ENCODE measurements at regions not wholly inside any gene's neighbourhood (a gene's known extent, or its start where the extent isn't known, plus 50 kb on each side); places are given as distances from the start of the nearest gene placed in this dataset.

DNA sequence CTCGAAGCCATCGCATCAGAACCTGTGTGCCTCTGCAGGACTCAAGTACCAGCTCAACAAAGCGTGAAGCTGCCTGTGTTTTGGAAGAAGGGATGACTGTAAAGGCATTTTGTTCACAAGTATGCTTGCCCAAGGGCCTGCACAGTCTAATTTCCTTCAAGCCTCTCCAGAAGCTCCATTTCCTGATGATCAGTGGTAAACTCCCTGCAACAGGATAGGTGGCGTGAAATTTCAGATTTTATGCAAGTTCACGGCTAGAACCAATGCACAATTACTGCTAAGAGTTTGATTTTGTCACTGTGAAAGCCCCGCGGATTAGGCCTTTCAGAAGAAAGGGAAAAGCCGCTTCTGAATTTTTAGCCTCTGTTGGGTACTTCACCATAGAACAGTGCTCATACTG, 89.2 kb upstream of the TAPT1 start:
- Histone ChIP-seq H3K36me3 (no peaks in the 10 kb centered on the region), H3K4me1 (no peaks in the 10 kb centered on the region), H3K27me3 (no peaks in the 10 kb centered on the region), H3K4me3 (no peak overlapping the region), H3K27ac (no peak overlapping the region), H3K9me3 (no peaks in the 10 kb centered on the region)
- TF ChIP-seq, protein P1, sequence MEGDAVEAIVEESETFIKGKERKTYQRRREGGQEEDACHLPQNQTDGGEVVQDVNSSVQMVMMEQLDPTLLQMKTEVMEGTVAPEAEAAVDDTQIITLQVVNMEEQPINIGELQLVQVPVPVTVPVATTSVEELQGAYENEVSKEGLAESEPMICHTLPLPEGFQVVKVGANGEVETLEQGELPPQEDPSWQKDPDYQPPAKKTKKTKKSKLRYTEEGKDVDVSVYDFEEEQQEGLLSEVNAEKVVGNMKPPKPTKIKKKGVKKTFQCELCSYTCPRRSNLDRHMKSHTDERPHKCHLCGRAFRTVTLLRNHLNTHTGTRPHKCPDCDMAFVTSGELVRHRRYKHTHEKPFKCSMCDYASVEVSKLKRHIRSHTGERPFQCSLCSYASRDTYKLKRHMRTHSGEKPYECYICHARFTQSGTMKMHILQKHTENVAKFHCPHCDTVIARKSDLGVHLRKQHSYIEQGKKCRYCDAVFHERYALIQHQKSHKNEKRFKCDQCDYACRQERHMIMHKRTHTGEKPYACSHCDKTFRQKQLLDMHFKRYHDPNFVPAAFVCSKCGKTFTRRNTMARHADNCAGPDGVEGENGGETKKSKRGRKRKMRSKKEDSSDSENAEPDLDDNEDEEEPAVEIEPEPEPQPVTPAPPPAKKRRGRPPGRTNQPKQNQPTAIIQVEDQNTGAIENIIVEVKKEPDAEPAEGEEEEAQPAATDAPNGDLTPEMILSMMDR (IDR thresholded peaks at IDR 0.05), result no peak
- WGBS, 2 donors, result 92 to 96% methylated on average over 8 of the region's 8 CpGs
- intact Hi-C loops (cut with DNase I), result no loop called here
- ATAC-seq (no peak), DNase-seq (no peak)

DNA sequence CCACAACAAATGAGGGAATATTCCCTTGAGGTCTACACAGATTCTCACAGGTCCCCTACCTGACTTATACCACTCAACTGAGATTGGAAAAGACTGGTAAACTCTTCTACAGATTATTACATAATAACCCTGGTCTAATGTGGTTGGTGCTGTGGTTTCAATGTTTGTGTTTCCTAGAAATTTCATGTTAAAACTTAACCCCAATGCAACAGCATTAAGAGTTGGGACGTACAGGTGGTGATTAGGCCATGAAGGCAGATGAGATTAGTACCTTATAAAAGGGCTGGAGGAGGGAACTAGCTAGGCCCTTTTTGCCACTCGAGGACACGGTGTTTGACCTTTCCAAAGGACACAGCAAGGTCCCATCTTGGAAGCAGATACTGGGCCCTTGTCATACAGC, 84.3 kb upstream of the TAPT1 start:
- H3K27ac ChIP-seq, result no peak overlapping the region
- TF ChIP-seq, protein P1 (IDR thresholded peaks at IDR 0.05), result no peak
- DNase-seq (no peak), ATAC-seq (no peak)
- H3K27me3 ChIP-seq, result no peaks in the 10 kb centered on the region
- no peaks in the 10 kb centered on the region for H3K4me1 ChIP-seq
- H3K36me3 ChIP-seq, result no peaks in the 10 kb centered on the region
- H3K9me3 ChIP-seq, result no peaks in the 10 kb centered on the region
- H3K4me3 ChIP-seq, result no peak overlapping the region
- 77 to 89% methylated on average over 3 of the region's 3 CpGs for WGBS, 2 donors
- intact Hi-C loops (cut with DNase I), result no loop called here

DNA sequence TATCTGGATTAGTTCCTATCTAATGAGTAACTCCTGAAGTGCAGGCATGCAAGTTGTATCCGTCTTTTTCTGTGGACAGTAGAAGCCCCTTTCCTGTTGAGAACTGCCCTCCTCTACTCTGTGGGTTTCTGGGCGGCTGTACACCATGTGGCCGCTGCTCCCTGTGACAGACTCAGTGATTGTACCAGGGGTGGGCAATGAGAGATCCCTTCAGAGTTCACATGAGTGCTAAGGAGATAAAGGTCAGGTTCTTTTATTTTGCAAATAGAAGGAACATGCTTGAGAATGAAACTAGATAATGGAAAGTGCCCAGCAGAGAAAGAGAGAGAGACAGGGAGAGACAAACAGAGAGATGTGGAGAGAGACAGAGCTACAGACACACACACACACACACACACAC, 76.4 kb upstream of the TAPT1 start:
- Histone ChIP-seq H3K4me1 (no peaks in the 10 kb centered on the region), H3K4me3 (no peak overlapping the region), H3K36me3 (no peaks in the 10 kb centered on the region), H3K27me3 (peaks cover 0 to 8% (median 0%) of the 10 kb centered on the region in 7 donors), H3K9me3 (peaks cover 0 to 1% (median 0%) of the 10 kb centered on the region in 11 donors), H3K27ac (no peak overlapping the region)
- 76% methylated on average over 3 of the region's 3 CpGs for WGBS, 2 donors
- ATAC-seq (no peak), DNase-seq (no peak)
- TF ChIP-seq, protein P1 (IDR thresholded peaks at IDR 0.05), result no peak
- intact Hi-C loops (cut with DNase I), result no loop called here

DNA sequence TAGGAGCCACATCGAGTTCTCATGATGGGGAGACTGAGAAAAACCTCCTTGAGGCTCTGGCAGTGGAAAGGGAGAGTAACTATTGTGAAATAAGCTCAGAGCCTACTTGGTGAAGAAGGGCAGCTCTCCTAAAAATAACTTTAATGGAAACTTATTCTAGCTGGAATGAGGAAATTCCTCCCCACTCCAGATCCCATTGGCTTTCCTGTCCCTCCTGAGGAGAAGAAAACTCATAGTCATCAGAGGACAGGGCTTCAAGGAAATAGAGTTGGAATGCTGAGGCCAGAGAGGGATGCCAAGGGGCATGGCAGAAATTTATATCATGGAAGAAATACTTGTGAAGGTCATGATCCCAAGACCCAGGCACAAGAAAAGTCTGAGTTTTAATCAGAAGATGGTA, 70.7 kb upstream of the TAPT1 start:
- Histone ChIP-seq H3K4me3 (no peak overlapping the region), H3K9me3 (peaks cover 0 to 8% (median 0%) of the 10 kb centered on the region in 11 donors), H3K36me3 (no peaks in the 10 kb centered on the region), H3K4me1 (no peaks in the 10 kb centered on the region), H3K27ac (no peak overlapping the region), H3K27me3 (peaks cover 0 to 8% (median 0%) of the 10 kb centered on the region in 7 donors)
- ATAC-seq (no peak), DNase-seq (no peak)
- intact Hi-C loops (cut with DNase I), result loop anchor here in 5 of 10 donors (10.0 kb wide), 5 partner anchors 148 to 1178 kb away; no protein-coding TSS in a partner anchor
- TF ChIP-seq, protein P1 (IDR thresholded peaks at IDR 0.05), result no peak
- 78 to 84% methylated on average over 1 of the region's 1 CpG for WGBS, 2 donors
